GM19467 (cell line): ENCODE measurements at regions not wholly inside any gene's neighbourhood (a gene's known extent, or its start where the extent isn't known, plus 50 kb on each side); places are given as distances from the start of the nearest gene placed in this dataset.
"Not testable (repeated sequence)": the region's sequence is repeated elsewhere in the genome, so short reads cannot be mapped to it uniquely, and the experiment has no call there.

Source experiments
- ATAC-seq: cut with Tn5 transposase; IDR thresholded peaks from one replicate; pipeline ENCODE4 v1.9.1; 2021; ENCODE audit warnings: mild to moderate bottlenecking, moderate library complexity; ENCODE audit not compliant: unreplicated experiment

- ATAC-seq = no peak
Observed at GRCh38 chr18:27301615-27302378, 116.7 kb upstream of the CHST9 start.

- ATAC-seq = no peak
Observed at GRCh38 chr18:27298214-27298804, 113.2 kb upstream of the CHST9 start.

- not testable (repeated sequence) for ATAC-seq
Observed at GRCh38 chr18:27285973-27286562, 101.0 kb upstream of the CHST9 start.

GRCh38 chr18:27278131-27278530 lies 93.0 kb upstream of the CHST9 start:
- no peak for ATAC-seq

GRCh38 chr18:27277554-27277953 lies 92.4 kb upstream of the CHST9 start:
- no peak for ATAC-seq

- ATAC-seq = no peak
Observed at GRCh38 chr18:27276886-27277285, 91.8 kb upstream of the CHST9 start.

GRCh38 chr18:27276479-27276878 lies 91.4 kb upstream of the CHST9 start:
- no peak for ATAC-seq

- no peak for ATAC-seq
Observed at GRCh38 chr18:27274901-27275300, 89.8 kb upstream of the CHST9 start.

- no peak for ATAC-seq
Observed at GRCh38 chr18:27270508-27270907, 85.4 kb upstream of the CHST9 start.

- no peak for ATAC-seq
Observed at GRCh38 chr18:27263369-27263768, 78.3 kb upstream of the CHST9 start.

- no peak for ATAC-seq
Observed at GRCh38 chr18:27261769-27262549, 76.9 kb upstream of the CHST9 start.

- ATAC-seq = no peak
Observed at GRCh38 chr18:27253571-27253970, 68.5 kb upstream of the CHST9 start.

- no peak for ATAC-seq
Observed at GRCh38 chr18:27250471-27250870, 65.4 kb upstream of the CHST9 start.

GRCh38 chr18:27249933-27250332 lies 64.8 kb upstream of the CHST9 start:
- no peak for ATAC-seq

- ATAC-seq = no peak
Observed at GRCh38 chr18:27244259-27244658, 59.2 kb upstream of the CHST9 start.

- no peak for ATAC-seq
Observed at GRCh38 chr18:27242392-27243047, 57.4 kb upstream of the CHST9 start.

GRCh38 chr18:27240383-27240782 lies 55.3 kb upstream of the CHST9 start:
- no peak for ATAC-seq

GRCh38 chr18:27239669-27240068 lies 54.6 kb upstream of the CHST9 start:
- no peak for ATAC-seq

GRCh38 chr18:27235218-27235870 lies 50.2 kb upstream of the CHST9 start:
- ATAC-seq = no peak
